KOPT-K1 (cell line): ENCODE measurements at regions not wholly inside any gene's neighbourhood (a gene's known extent, or its start where the extent isn't known, plus 50 kb on each side); places are given as distances from the start of the nearest gene placed in this dataset.
"Not testable (repeated sequence)": the region's sequence is repeated elsewhere in the genome, so short reads cannot be mapped to it uniquely, and the experiment has no call there.

Experiments
- H3K27ac ChIP-seq: fragments of 200-600 bp; sonication (generic); 2 replicates; pipeline ENCODE4 v1.5.1; 2016; ENCODE audit warnings: antibody characterized with exemption, mild to moderate bottlenecking, low read depth, low read length; ENCODE audit not compliant: poor library complexity, severe bottlenecking
- H3K36me3 ChIP-seq: fragments of 200-600 bp; sonication (generic); 2 replicates; pipeline ENCODE4 v1.5.1; 2017; ENCODE audit warnings: antibody characterized with exemption, mild to moderate bottlenecking, low read length, moderate library complexity; ENCODE audit not compliant: insufficient read depth
- H3K9me3 ChIP-seq: fragments of 200-600 bp; sonication (generic); 2 replicates; pipeline ENCODE4 v1.5.1; 2017; ENCODE audit warnings: antibody characterized with exemption, low read length, mild to moderate bottlenecking; ENCODE audit not compliant: insufficient read depth, poor library complexity, severe bottlenecking

GRCh38 chr17:70677783-70678647 lies 508.7 kb downstream of the KCNJ2 start:
- no peaks in the 10 kb centered on the region for H3K9me3 ChIP-seq
- no peak overlapping the region for H3K27ac ChIP-seq
- H3K36me3 ChIP-seq = no peaks in the 10 kb centered on the region

GRCh38 chr17:70678889-70679288 lies 509.6 kb downstream of the KCNJ2 start:
- no peaks in the 10 kb centered on the region for H3K9me3 ChIP-seq
- no peaks in the 10 kb centered on the region for H3K36me3 ChIP-seq
- no peak overlapping the region for H3K27ac ChIP-seq

- Histone ChIP-seq H3K36me3 (no peaks in the 10 kb centered on the region), H3K9me3 (no peaks in the 10 kb centered on the region), H3K27ac (no peak overlapping the region)
Observed at GRCh38 chr17:70683936-70684335, 514.6 kb downstream of the KCNJ2 start.

- H3K9me3 ChIP-seq = no peaks in the 10 kb centered on the region
- H3K27ac ChIP-seq = no peak overlapping the region
Observed at GRCh38 chr17:70687421-70687820, 518.1 kb downstream of the KCNJ2 start.

GRCh38 chr17:70691150-70691549 lies 521.8 kb downstream of the KCNJ2 start:
- H3K27ac ChIP-seq = no peak overlapping the region
- H3K36me3 ChIP-seq = no peaks in the 10 kb centered on the region
- no peaks in the 10 kb centered on the region for H3K9me3 ChIP-seq

More at GRCh38 chr17:70687421-70687820, 518.1 kb downstream of the KCNJ2 start:
- no peaks in the 10 kb centered on the region for H3K36me3 ChIP-seq

GRCh38 chr17:70699408-70699807 lies 530.1 kb downstream of the KCNJ2 start:
- Histone ChIP-seq H3K27ac (no peak overlapping the region), H3K36me3 (no peaks in the 10 kb centered on the region)

GRCh38 chr17:70702683-70703255 lies 533.4 kb downstream of the KCNJ2 start:
- Histone ChIP-seq H3K9me3 (peaks cover 5% of the 10 kb centered on the region), H3K27ac (no peak overlapping the region), H3K36me3 (no peaks in the 10 kb centered on the region)

More at GRCh38 chr17:70699408-70699807, 530.1 kb downstream of the KCNJ2 start:
- peaks cover 5% of the 10 kb centered on the region for H3K9me3 ChIP-seq

- H3K36me3 ChIP-seq = no peaks in the 10 kb centered on the region
Observed at GRCh38 chr17:70709596-70709995, 540.3 kb downstream of the KCNJ2 start.

GRCh38 chr17:70713694-70714093 lies 544.4 kb downstream of the KCNJ2 start:
- no peaks in the 10 kb centered on the region for H3K9me3 ChIP-seq
- no peaks in the 10 kb centered on the region for H3K36me3 ChIP-seq
- no peak overlapping the region for H3K27ac ChIP-seq

More at GRCh38 chr17:70709596-70709995, 540.3 kb downstream of the KCNJ2 start:
- Histone ChIP-seq H3K9me3 (no peaks in the 10 kb centered on the region), H3K27ac (no peak overlapping the region)

GRCh38 chr17:70716551-70716950 lies 547.2 kb downstream of the KCNJ2 start:
- no peaks in the 10 kb centered on the region for H3K9me3 ChIP-seq
- H3K27ac ChIP-seq = no peak overlapping the region
- H3K36me3 ChIP-seq = no peaks in the 10 kb centered on the region

GRCh38 chr17:70717042-70717441 lies 547.7 kb downstream of the KCNJ2 start:
- Histone ChIP-seq H3K9me3 (no peaks in the 10 kb centered on the region), H3K27ac (no peak overlapping the region)

GRCh38 chr17:70736375-70736957 lies 567.1 kb downstream of the KCNJ2 start:
- Histone ChIP-seq H3K36me3 (no peaks in the 10 kb centered on the region), H3K9me3 (no peaks in the 10 kb centered on the region), H3K27ac (no peak overlapping the region)

More at GRCh38 chr17:70717042-70717441, 547.7 kb downstream of the KCNJ2 start:
- no peaks in the 10 kb centered on the region for H3K36me3 ChIP-seq

GRCh38 chr17:70739065-70739464 lies 569.7 kb downstream of the KCNJ2 start:
- Histone ChIP-seq H3K9me3 (no peaks in the 10 kb centered on the region), H3K27ac (no peak overlapping the region)

GRCh38 chr17:70746574-70746973 lies 577.2 kb downstream of the KCNJ2 start:
- H3K9me3 ChIP-seq, H3K36me3 ChIP-seq, H3K27ac ChIP-seq: not testable (repeated sequence)

More at GRCh38 chr17:70739065-70739464, 569.7 kb downstream of the KCNJ2 start:
- H3K36me3 ChIP-seq = no peaks in the 10 kb centered on the region

GRCh38 chr17:70750983-70751382 lies 581.7 kb downstream of the KCNJ2 start:
- Histone ChIP-seq H3K27ac (no peak overlapping the region), H3K36me3 (no peaks in the 10 kb centered on the region), H3K9me3 (no peaks in the 10 kb centered on the region)
